K562 (cell line): ENCODE measurements at regions not wholly inside any gene's neighbourhood (a gene's known extent, or its start where the extent isn't known, plus 50 kb on each side); places are given as distances from the start of the nearest gene placed in this dataset.

ENCODE experiments used
- ATAC-seq: fragments of 200-7000 bp; cut with Tn5 transposase; 3 replicates; pipeline ENCODE4 v1.9.1; 2020; ENCODE audit warnings: moderate library complexity
- BruUV-seq: library from RNA; stranded (reverse); fragments of 400-500 nt; replicated peaks from 2 replicates; lab custom pipeline; 2021; lab: Mats Ljungman, UMichigan
- CTCF ChIA-PET: fragments of 300-600 bp; formaldehyde crosslinking; extraction: SDS; loops from one replicate; lab custom pipeline; 2021; ENCODE audit warnings: low intra/inter-chr PET ratio; lab: Yijun Ruan, JAX
- POLR2A ChIA-PET: fragments of 300-600, 350-650 bp; sonication (Branson Sonifier 250); formaldehyde crosslinking; extraction: SDS; loops from one replicate; lab custom pipeline; 2021; ENCODE audit warnings: antibody characterized with exemption, inconsistent platforms; lab: Yijun Ruan, JAX
- DNase-seq, 4 experiments: peaks; one replicate each; pipeline versions ENCODE4 v3.0.0 to v3.0.0-alpha.2; 2011 to 2018; ENCODE audit warnings: low spot score in 3 of 4, mixed read lengths in 3 of 4; ENCODE audit errors: extremely low read depth in 1 of 4
- FAIRE-seq: peaks from 2 replicates; lab custom pipeline; 2011; peaks lifted over from hg19 to GRCh38; lab: Jason Lieb, UNC
- H2AFZ ChIP-seq: 2 replicates; pipeline ENCODE4 v1.6.0; 2011; ENCODE audit warnings: low read depth, low read length, control low read depth, inconsistent platforms
- H3K27ac ChIP-seq: fragments of 200-600 bp; 3 replicates; pipeline ENCODE4 v1.8.0; 2011; ENCODE audit warnings: low read depth, mild to moderate bottlenecking, control low read depth, inconsistent platforms, low read length, moderate library complexity, mixed read lengths; ENCODE audit errors: extremely low read depth
- H3K27me3 ChIP-seq, 2 experiments: fragments of 300-600 bp in 1 of 2; 2 replicates in 1 of 2; 3 replicates in 1 of 2; pipeline versions ENCODE4 v1.6.0 to v1.8.0; 2011; ENCODE audit warnings: inconsistent platforms in 2 of 2, low read length in 2 of 2, mild to moderate bottlenecking in 1 of 2, mixed read lengths in 1 of 2, moderate library complexity in 1 of 2; ENCODE audit not compliant: control insufficient read depth in 2 of 2, insufficient read depth in 2 of 2
- H3K36me3 ChIP-seq: fragments of 300-600 bp; 3 replicates; pipeline ENCODE4 v1.8.0; 2011; ENCODE audit warnings: mild to moderate bottlenecking, low read length, inconsistent platforms; ENCODE audit not compliant: control insufficient read depth, insufficient read depth
- H3K4me1 ChIP-seq, 2 experiments: fragments of 200-600 bp in 1 of 2; replicated peaks in 1 of 2; 2 replicates in 1 of 2; 3 replicates in 1 of 2; pipeline versions ENCODE4 v1.5.1 to v1.8.0; 2011; ENCODE audit warnings: inconsistent platforms in 2 of 2, low read length in 2 of 2, mild to moderate bottlenecking in 1 of 2, mixed read lengths in 1 of 2, moderate library complexity in 1 of 2; ENCODE audit not compliant: control insufficient read depth in 2 of 2, insufficient read depth in 2 of 2
- H3K4me2 ChIP-seq: 2 replicates; pipeline ENCODE4 v1.6.1; 2011; ENCODE audit warnings: low read length, control low read depth, inconsistent platforms, mixed read lengths; ENCODE audit not compliant: insufficient read depth
- H3K4me3 ChIP-seq: fragments of 200-600 bp; sonication (generic), shearing (Covaris generic); 2 replicates; pipeline ENCODE4 v1.5.1; 2016; ENCODE audit warnings: control low read depth, inconsistent platforms
- H3K79me2 ChIP-seq: fragments of 200-600 bp; 3 replicates; pipeline ENCODE4 v1.8.0; 2011; ENCODE audit warnings: low read length, inconsistent platforms; ENCODE audit not compliant: control insufficient read depth, insufficient read depth
- H3K9ac ChIP-seq, 2 experiments: 2 replicates each; pipeline versions ENCODE4 v1.6.0 to v1.6.1; 2011; ENCODE audit warnings: low read depth in 2 of 2, low read length in 2 of 2, control low read depth in 1 of 2, inconsistent platforms in 1 of 2, mild to moderate bottlenecking in 1 of 2, mixed read lengths in 1 of 2; ENCODE audit not compliant: insufficient read depth in 1 of 2
- H3K9me1 ChIP-seq: one replicate; pipeline ENCODE4 v1.6.0; 2011; ENCODE audit warnings: inconsistent platforms, mild to moderate bottlenecking, low read length, moderate library complexity; ENCODE audit not compliant: control insufficient read depth, insufficient read depth
- H3K9me3 ChIP-seq: replicated peaks from 2 replicates; pipeline ENCODE4 v1.5.1; 2011; ENCODE audit warnings: low read depth, low read length, inconsistent platforms; ENCODE audit not compliant: control insufficient read depth, insufficient read depth
- H4K20me1 ChIP-seq: replicated peaks from 2 replicates; pipeline ENCODE4 v1.6.1; 2011; ENCODE audit warnings: low read length, inconsistent platforms, mixed read lengths; ENCODE audit not compliant: control insufficient read depth, insufficient read depth
- CTCF ChIP-seq, 3 experiments: IDR thresholded peaks in 2 of 3; conservative IDR thresholded peaks in 1 of 3; 2 replicates each; pipeline ENCODE4 v1.5.1; 2011 to 2012; ENCODE audit warnings: low read length in 3 of 3, mild to moderate bottlenecking in 3 of 3, control low read depth in 2 of 3, improper control_type of control experiment in 1 of 3, inconsistent platforms in 1 of 3, low read depth in 1 of 3, mixed read lengths in 1 of 3, moderate library complexity in 1 of 3; ENCODE audit not compliant: insufficient read depth in 2 of 3
- KLF13 ChIP-seq: fragments of 450-650 bp; IDR thresholded peaks from 2 replicates; pipeline ENCODE4 v1.6.1; 2016; ENCODE audit warnings: missing genetic modification characterization, low read depth, mild to moderate bottlenecking, missing compliant biosample characterization, moderate library complexity, borderline replicate concordance
- RAD21 ChIP-seq, 2 experiments: fragments of 250-450 bp in 1 of 2; fragments of 450-650 bp in 1 of 2; sonication (Bioruptor Pico) in 1 of 2; formaldehyde crosslinking in 1 of 2; IDR thresholded peaks in 1 of 2; conservative IDR thresholded peaks in 1 of 2; 2 replicates each; pipeline versions ENCODE4 v1.4.0 to v1.8.0; 2020 to 2022; ENCODE audit warnings: mild to moderate bottlenecking in 2 of 2, moderate library complexity in 1 of 2
- SREBF2 ChIP-seq: sonication (generic); formaldehyde crosslinking; IDR thresholded peaks from 2 replicates; pipeline ENCODE4 v1.4.0; 2020; ENCODE audit warnings: mild to moderate bottlenecking, missing genetic modification reagents
- ZBTB40 ChIP-seq, 2 experiments: fragments of 450-650 bp in 1 of 2; sonication (generic) in 1 of 2; formaldehyde crosslinking in 1 of 2; IDR thresholded peaks; 2 replicates each; pipeline versions ENCODE4 v1.7.1 to v1.9.0; 2016 to 2022; ENCODE audit warnings: inconsistent platforms in 1 of 2, mild to moderate bottlenecking in 1 of 2, missing genetic modification reagents in 1 of 2
- WGBS: fragments of 100-300 bp; shearing (Covaris generic); methylation state at CpG from one replicate; pipeline ENCODE4 v1.1.6; 2016; ENCODE audit warnings: low coverage, mixed read lengths; ENCODE audit not compliant: insufficient coverage; ENCODE audit errors: missing lambda C conversion rate; 5-methylcytosine and 5-hydroxymethylcytosine counted together
- in situ Hi-C: fragments of 300-500 bp; cut with MboI; formaldehyde crosslinking; loops from 4 replicates; pipeline ENCODE4 v1.15.0; 2018; ENCODE audit warnings: inconsistent platforms, mixed read lengths
- intact Hi-C: fragments of 100-400 bp; cut with micrococcal nuclease; formaldehyde crosslinking; loops from 2 replicates; pipeline ENCODE4 v1.14.2; 2022

DNA sequence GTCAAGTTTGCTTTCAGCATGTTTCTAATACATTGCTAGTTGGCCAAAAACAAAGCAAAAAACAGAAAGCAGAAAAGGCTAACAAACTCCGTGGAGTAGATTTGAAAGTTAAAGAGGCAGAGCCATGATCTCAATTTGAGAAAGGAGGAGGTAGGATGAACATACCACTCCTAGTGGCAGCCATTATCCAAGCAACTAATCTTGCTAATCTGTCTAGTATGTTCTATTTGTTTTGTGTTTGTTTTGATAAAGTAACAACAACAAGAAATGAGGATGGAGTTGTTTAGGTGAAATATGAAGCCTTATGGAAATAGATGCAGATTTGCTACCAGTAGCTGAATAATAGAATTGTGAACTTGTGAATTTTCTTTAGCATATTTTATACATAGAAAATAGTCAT lies 295.5 kb upstream of the PRDM1 start:
- no peak for FAIRE-seq

More for the DNA sequence above, 295.5 kb upstream of the PRDM1 start:
- H3K27ac ChIP-seq, result no peak overlapping the region
- no peak overlapping the region for H3K4me2 ChIP-seq
- H3K9me1 ChIP-seq, result no peaks in the 10 kb centered on the region
- H2AFZ ChIP-seq, result 0 out of 2 replicates have a peak overlapping the region, but pooled peaks have one; percentile 37
- intact Hi-C loops, result no loop called here
- no peaks in the 10 kb centered on the region; a peak in 1 of 5 replicates for H3K27me3 ChIP-seq
- ATAC-seq (no peak), DNase-seq (peak in 2 of 4 experiments; percentile 21 to 22)
- peaks cover 0 to 4% of the 10 kb centered on the region in 2 experiments; a peak in 1 of 5 replicates for H3K4me1 ChIP-seq
- in situ Hi-C loops, result no loop called here
- no peaks in the 10 kb centered on the region for H3K36me3 ChIP-seq
- no peaks in the 10 kb centered on the region for H3K9me3 ChIP-seq
- no peaks in the 10 kb centered on the region for H4K20me1 ChIP-seq
- ChIA-PET POLR2A (no interaction called here), CTCF (no interaction called here)
- TF ChIP-seq KLF13 (tag) (no peak), SREBF2 (CRISPR knock-in tag) (no peak), CTCF (IDR thresholded peaks at IDR 0.05 in 2 of 3, conservative IDR thresholded peaks at IDR 0.05 in 1 of 3; ENCODE audit: insufficient read depth in 2 of 3, low read depth in 1 of 3, low read length in 3 of 3) (0 out of 6 replicates have a peak, but pooled peaks of 1 of the 3 experiments have one; percentile 20), ZBTB40 (IDR thresholded peaks at IDR 0.05) (peak; percentile 76), ZBTB40 (CRISPR knock-in tag; IDR thresholded peaks at IDR 0.05) (no peak), RAD21 (CRISPR knock-in tag; conservative IDR thresholded peaks at IDR 0.05 in 1 of 2, IDR thresholded peaks at IDR 0.05 in 1 of 2) (peak in 1 of 2 experiments; percentile 18; a peak in 1 of 4 replicates)
- no peaks in the 10 kb centered on the region for H3K79me2 ChIP-seq
- 8% methylated on average over 1 of the region's 1 CpG for WGBS
- no peak overlapping the region for H3K4me3 ChIP-seq
- H3K9ac ChIP-seq, result no peak overlapping the region
- BruUV-seq, result no TSS peak
